Breast epithelium (tissue), 4 donors: ENCODE measurements at regions not wholly inside any gene's neighbourhood (a gene's known extent, or its start where the extent isn't known, plus 50 kb on each side); places are given as distances from the start of the nearest gene placed in this dataset.

Experiments used
- DNase-seq, 2 donors: peaks; one replicate each; pipeline ENCODE4 v3.0.0-alpha.2; 2019; ENCODE audit warnings: low spot score in 2 of 2
- H3K27ac ChIP-seq, 2 donors: fragments of 200-600 bp; sonication (generic) in 1 of 2; one replicate each; pipeline ENCODE4 v1.5.1; 2016 to 2019; ENCODE audit warnings: mild to moderate bottlenecking in 1 of 2
- H3K27me3 ChIP-seq, 2 donors: fragments of 200-600 bp; sonication (generic) in 1 of 2; one replicate each; pipeline versions ENCODE4 v1.5.1 to v1.6.0; 2017 to 2019; ENCODE audit warnings: control low read depth in 1 of 2, mild to moderate bottlenecking in 1 of 2
- H3K36me3 ChIP-seq: fragments of 200-600 bp; one replicate; pipeline ENCODE4 v1.5.1; 2019
- H3K4me1 ChIP-seq, 2 donors: fragments of 200-600 bp; sonication (generic); one replicate each; pipeline ENCODE4 v1.5.1; 2016 to 2019; ENCODE audit warnings: control low read depth in 1 of 2
- H3K4me3 ChIP-seq, 3 donors: fragments of 200-600 bp; sonication (generic); 1 replicate in 2 of 3; 2 replicates in 1 of 3; pipeline ENCODE4 v1.5.1; 2016 to 2019; ENCODE audit warnings: mild to moderate bottlenecking in 3 of 3, moderate library complexity in 2 of 3
- H3K9me3 ChIP-seq, 2 donors: fragments of 200-600 bp; sonication (generic) in 1 of 2; one replicate each; pipeline ENCODE4 v1.5.1; 2016 to 2019; ENCODE audit warnings: control low read depth in 1 of 2
- POLR2A ChIP-seq: fragments of 450-650 bp; IDR thresholded peaks from one replicate; pipeline ENCODE4 v1.6.1; 2016; ENCODE audit warnings: antibody characterized with exemption, mild to moderate bottlenecking, moderate library complexity
- POLR2AphosphoS5 ChIP-seq, 3 donors: sonication (generic); formaldehyde crosslinking; IDR thresholded peaks; one replicate each; pipeline ENCODE4 v1.6.1; 2017; ENCODE audit warnings: antibody characterized with exemption in 3 of 3
- intact Hi-C: fragments of 100-400 bp; cut with DNase I; formaldehyde crosslinking; loops from one replicate; pipeline ENCODE4 v1.15.1; 2023; ENCODE audit warnings: low total_unique reads
- TF ChIP-seq, protein P1 (sequence below), 3 donors: fragments of 450-650 bp; IDR thresholded peaks; one replicate each; pipeline ENCODE4 v1.5.1; 2016 to 2017; ENCODE audit warnings: antibody characterized with exemption in 3 of 3, mild to moderate bottlenecking in 3 of 3, moderate library complexity in 3 of 3

GRCh38 chr2:128731994-128732650 lies 413.5 kb upstream of the HS6ST1 start:
- intact Hi-C loops, result no loop called here
- Histone ChIP-seq H3K27me3 (no peaks in the 10 kb centered on the region), H3K27ac (no peak overlapping the region), H3K4me1 (no peaks in the 10 kb centered on the region), H3K4me3 (no peak overlapping the region), H3K9me3 (no peaks in the 10 kb centered on the region), H3K36me3 (no peaks in the 10 kb centered on the region)
- no peak for DNase-seq
- TF ChIP-seq POLR2AphosphoS5 (IDR thresholded peaks at IDR 0.05) (no peak), POLR2A (no peak)
- TF ChIP-seq, protein P1, sequence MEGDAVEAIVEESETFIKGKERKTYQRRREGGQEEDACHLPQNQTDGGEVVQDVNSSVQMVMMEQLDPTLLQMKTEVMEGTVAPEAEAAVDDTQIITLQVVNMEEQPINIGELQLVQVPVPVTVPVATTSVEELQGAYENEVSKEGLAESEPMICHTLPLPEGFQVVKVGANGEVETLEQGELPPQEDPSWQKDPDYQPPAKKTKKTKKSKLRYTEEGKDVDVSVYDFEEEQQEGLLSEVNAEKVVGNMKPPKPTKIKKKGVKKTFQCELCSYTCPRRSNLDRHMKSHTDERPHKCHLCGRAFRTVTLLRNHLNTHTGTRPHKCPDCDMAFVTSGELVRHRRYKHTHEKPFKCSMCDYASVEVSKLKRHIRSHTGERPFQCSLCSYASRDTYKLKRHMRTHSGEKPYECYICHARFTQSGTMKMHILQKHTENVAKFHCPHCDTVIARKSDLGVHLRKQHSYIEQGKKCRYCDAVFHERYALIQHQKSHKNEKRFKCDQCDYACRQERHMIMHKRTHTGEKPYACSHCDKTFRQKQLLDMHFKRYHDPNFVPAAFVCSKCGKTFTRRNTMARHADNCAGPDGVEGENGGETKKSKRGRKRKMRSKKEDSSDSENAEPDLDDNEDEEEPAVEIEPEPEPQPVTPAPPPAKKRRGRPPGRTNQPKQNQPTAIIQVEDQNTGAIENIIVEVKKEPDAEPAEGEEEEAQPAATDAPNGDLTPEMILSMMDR (IDR thresholded peaks at IDR 0.05), result no peak

GRCh38 chr2:128732976-128733431 lies 414.3 kb upstream of the HS6ST1 start:
- Histone ChIP-seq H3K27me3 (no peaks in the 10 kb centered on the region), H3K4me3 (no peak overlapping the region), H3K36me3 (no peaks in the 10 kb centered on the region), H3K4me1 (no peaks in the 10 kb centered on the region), H3K9me3 (no peaks in the 10 kb centered on the region), H3K27ac (peak overlapping the region in 1 of 2 donors; percentile 12)
- intact Hi-C loops, result no loop called here
- no peak for TF ChIP-seq POLR2A
- TF ChIP-seq POLR2AphosphoS5 (IDR thresholded peaks at IDR 0.05), result peak in 1 of 3 donors; percentile 39
- TF ChIP-seq, protein P1 (IDR thresholded peaks at IDR 0.05), result no peak
- DNase-seq, result no peak

GRCh38 chr2:128733450-128733849 lies 414.8 kb upstream of the HS6ST1 start:
- DNase-seq, result no peak
- H3K27ac ChIP-seq, result no peak overlapping the region
- H3K27me3 ChIP-seq, result no peaks in the 10 kb centered on the region
- intact Hi-C loops, result no loop called here
- no peak for TF ChIP-seq POLR2A
- no peak for TF ChIP-seq POLR2AphosphoS5 (IDR thresholded peaks at IDR 0.05)
- TF ChIP-seq, protein P1 (IDR thresholded peaks at IDR 0.05), result no peak
- H3K36me3 ChIP-seq, result no peaks in the 10 kb centered on the region
- H3K9me3 ChIP-seq, result no peaks in the 10 kb centered on the region
- no peaks in the 10 kb centered on the region for H3K4me1 ChIP-seq
- no peak overlapping the region for H3K4me3 ChIP-seq

GRCh38 chr2:128734521-128735295 lies 416.0 kb upstream of the HS6ST1 start:
- H3K4me3 ChIP-seq, result no peak overlapping the region
- intact Hi-C loops, result no loop called here
- no peaks in the 10 kb centered on the region for H3K9me3 ChIP-seq
- H3K27ac ChIP-seq, result no peak overlapping the region
- H3K36me3 ChIP-seq, result no peaks in the 10 kb centered on the region
- no peaks in the 10 kb centered on the region for H3K27me3 ChIP-seq
- TF ChIP-seq POLR2AphosphoS5 (IDR thresholded peaks at IDR 0.05) (peak in 1 of 3 donors; percentile 37), POLR2A (no peak)
- TF ChIP-seq, protein P1 (IDR thresholded peaks at IDR 0.05), result no peak
- H3K4me1 ChIP-seq, result no peaks in the 10 kb centered on the region
- DNase-seq, result no peak
